GM13976 (cell line): ENCODE measurements at regions not wholly inside any gene's neighbourhood (a gene's known extent, or its start where the extent isn't known, plus 50 kb on each side); places are given as distances from the start of the nearest gene placed in this dataset.
A peak's percentile ranks its signal among the peaks of the same experiment; 100 is the strongest.

Experiments used
- DNase-seq: peaks from one replicate; pipeline ENCODE4 v3.0.0; 2012; ENCODE audit warnings: low spot score
- in situ Hi-C: fragments of 300-500 bp; cut with MboI; formaldehyde crosslinking; loops from one replicate; pipeline ENCODE4 v1.12.0; 2022; ENCODE audit warnings: low sequenced_read_pairs, mixed read lengths, inconsistent platforms; ENCODE audit not compliant: unreplicated experiment
- TF ChIP-seq, protein P1 (sequence below): IDR thresholded peaks from 2 replicates; pipeline ENCODE4 v1.5.1; 2012; ENCODE audit warnings: borderline replicate concordance, mild to moderate bottlenecking; ENCODE audit not compliant: insufficient read depth; ENCODE audit errors: extremely low read depth, missing control alignments, control extremely low read depth

DNA sequence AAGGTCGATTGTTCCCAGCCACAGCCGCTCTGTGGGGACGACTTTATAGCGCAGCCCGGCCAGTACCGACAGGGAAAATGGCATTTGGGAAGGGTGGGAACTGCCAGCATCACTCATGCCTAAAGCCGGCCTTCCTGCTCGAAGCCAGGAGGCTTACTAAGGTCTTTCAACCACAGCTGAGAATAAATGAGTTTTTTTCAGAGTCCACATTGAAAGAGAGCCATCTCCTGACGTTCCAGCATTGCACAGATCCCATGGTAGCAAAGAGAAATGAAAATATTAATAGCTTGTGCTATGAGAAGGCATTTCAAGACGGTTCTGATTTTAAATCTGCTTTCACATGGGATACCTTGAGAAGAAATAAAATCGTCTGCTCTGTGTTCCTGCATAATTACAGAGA lies 230.2 kb upstream of the IGF1R start:
- no peak for DNase-seq
- in situ Hi-C loops = no loop called here
- TF ChIP-seq, protein P1, sequence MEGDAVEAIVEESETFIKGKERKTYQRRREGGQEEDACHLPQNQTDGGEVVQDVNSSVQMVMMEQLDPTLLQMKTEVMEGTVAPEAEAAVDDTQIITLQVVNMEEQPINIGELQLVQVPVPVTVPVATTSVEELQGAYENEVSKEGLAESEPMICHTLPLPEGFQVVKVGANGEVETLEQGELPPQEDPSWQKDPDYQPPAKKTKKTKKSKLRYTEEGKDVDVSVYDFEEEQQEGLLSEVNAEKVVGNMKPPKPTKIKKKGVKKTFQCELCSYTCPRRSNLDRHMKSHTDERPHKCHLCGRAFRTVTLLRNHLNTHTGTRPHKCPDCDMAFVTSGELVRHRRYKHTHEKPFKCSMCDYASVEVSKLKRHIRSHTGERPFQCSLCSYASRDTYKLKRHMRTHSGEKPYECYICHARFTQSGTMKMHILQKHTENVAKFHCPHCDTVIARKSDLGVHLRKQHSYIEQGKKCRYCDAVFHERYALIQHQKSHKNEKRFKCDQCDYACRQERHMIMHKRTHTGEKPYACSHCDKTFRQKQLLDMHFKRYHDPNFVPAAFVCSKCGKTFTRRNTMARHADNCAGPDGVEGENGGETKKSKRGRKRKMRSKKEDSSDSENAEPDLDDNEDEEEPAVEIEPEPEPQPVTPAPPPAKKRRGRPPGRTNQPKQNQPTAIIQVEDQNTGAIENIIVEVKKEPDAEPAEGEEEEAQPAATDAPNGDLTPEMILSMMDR = no peak

DNA sequence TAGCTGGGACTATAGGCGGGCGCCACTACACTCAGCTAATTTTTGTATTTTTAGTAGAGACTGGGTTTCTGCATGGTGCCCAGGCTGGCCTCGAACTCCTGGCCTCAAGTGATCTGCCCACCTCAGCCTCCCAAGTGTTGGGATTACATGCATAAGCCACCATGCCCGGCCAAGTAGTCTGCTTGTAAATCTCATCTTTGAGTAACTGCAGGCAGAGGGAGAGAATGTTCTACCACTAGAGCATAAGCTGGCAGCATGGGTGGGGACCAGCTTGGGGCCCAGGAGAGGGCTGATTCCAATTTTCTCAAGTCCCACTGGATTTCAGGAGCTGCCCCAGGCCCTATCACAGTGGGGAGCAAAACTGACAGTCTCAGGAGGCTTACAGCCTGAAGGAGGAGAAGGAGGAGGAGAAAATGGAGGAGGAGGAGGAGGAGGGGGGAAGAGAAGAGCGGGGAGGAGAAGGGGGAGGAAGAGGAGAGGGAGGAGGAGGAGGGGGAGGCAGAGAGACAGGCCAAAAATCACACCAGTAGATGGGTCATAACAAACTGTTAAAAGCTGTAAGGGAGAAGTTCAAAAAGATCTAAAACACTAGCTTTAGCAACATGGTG lies 229.1 kb upstream of the IGF1R start:
- in situ Hi-C loops = no loop called here
- TF ChIP-seq, protein P1 = no peak

DNA sequence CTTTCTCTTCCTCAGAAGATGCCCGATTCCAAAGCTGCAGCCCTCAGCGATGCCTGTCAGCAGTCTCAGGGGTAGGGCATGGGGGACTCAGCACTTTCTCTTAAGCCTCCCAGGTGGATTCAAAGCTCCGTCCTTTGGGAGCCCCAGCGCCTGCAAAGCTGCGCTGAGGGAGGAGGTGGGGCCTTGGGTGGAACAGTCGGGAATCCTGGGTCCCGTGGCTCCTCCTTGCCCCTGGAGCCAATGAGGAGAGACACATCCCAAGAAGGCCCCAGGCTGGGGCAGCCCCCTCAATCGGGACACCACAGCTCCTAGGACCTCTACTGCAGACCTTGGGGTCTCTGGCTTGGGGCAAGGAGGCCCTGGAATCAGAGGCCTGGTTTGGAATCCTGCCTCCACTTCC lies 227.5 kb upstream of the IGF1R start:
- TF ChIP-seq, protein P1 = no peak
- in situ Hi-C loops = loop anchor here (10.0 kb wide), 1 partner anchor 116 kb away; no protein-coding TSS in a partner anchor
- DNase-seq = no peak

More for the DNA sequence above, 229.1 kb upstream of the IGF1R start:
- no peak for DNase-seq

DNA sequence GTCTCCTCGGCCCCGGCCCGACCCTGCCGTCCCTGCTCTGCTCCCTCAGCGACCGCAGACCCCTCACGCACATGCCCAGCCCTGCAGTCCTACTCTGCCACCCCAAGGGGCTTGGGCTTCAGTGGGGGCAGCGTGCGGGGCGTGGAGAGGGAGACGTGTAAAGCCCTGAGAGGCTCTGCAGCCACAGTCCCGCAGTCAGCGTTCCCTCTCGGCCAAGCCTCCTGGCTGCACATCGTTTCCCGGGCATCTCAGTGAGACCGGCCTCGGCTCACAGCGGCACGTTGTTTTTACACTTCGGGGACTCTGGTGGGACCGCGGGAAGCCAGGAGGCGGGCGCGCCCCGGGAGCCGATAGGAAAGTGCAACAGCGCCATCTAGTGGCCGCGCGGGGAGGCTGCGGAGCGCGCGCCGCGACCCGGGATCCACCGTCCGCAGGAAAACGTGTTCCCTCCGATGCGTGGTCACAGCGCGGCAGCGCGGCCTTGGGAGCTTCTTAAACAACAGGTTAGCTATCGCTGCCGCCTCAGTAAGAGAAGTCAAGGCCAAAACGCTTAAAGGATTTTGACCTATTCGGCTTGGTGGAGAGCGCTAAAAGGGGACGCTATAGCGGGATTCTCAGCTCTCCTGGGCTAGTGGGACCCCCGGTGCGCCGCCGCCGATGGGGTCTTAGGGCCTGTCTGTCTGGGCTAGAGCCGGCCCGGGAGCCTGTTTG lies 226.8 kb upstream of the IGF1R start:
- in situ Hi-C loops = loop anchor here (10.0 kb wide), 1 partner anchor 117 kb away; no protein-coding TSS in a partner anchor
- peak; percentile 85 for DNase-seq
- TF ChIP-seq, protein P1 = peak; percentile 98

DNA sequence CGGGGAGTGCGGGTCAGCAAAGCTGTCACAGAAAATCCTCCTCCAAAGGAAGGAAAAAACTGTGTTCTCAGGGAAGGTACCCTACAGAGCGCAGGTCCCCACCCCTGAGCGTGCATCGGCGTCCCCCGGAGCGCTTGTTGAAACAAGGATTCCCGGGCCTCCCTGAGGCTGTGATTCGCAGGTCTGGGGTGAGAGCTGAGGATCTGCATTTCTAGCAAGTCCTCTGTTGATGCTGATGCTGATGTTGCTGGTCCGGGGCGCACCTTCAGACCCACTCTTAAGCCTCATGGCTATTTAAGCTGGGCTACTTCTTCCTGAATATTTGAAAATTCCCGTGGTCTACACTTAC lies 226.2 kb upstream of the IGF1R start:
- no peak for DNase-seq
- TF ChIP-seq, protein P1 = no peak
- in situ Hi-C loops = loop anchor here (10.0 kb wide), 1 partner anchor 117 kb away; no protein-coding TSS in a partner anchor

DNA sequence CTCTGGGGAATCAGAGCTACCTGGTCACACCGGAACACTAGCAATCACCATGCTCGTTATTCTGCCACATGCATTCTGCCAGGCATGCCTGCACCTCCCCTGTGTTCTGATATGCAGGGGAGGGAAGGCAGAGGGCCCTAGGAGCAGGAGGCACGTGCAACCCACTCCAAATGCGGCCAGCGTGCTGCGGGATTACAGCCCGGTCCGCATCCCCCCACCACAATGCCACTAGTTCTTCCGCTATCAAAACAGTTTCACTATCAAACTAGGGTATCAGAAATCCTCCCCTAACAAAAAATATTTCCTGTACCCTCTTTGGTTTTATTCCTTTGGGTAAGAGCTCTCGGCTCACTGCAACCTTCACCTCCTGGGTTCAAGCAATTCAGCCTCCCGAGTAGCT lies 223.2 kb upstream of the IGF1R start:
- TF ChIP-seq, protein P1 = no peak
- DNase-seq = no peak
- in situ Hi-C loops = loop anchor here (10.0 kb wide), 1 partner anchor 120 kb away; no protein-coding TSS in a partner anchor

DNA sequence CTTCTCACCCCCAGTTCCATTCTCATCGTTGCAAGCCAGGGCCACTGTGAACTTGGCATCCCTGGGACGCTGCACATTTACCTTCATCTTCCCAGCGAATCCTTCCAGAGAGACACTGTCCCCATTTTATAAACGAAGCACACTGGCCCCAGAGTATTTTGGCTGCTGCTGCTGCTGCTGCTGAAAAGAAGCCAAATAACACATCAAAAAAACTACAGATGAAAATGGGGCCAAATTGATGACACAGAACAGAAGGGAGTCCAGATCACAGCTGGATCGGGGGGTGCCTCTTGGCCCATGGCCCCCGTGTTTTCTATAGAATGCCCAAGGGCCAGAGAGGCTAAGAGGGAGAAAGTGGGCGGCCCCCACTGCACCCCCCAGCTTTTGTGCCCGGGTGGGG lies 221.0 kb upstream of the IGF1R start:
- in situ Hi-C loops = loop anchor here (10.0 kb wide), 1 partner anchor 123 kb away; no protein-coding TSS in a partner anchor
- DNase-seq = no peak
- TF ChIP-seq, protein P1 = no peak
